AG09319 (cell line): ENCODE measurements at regions not wholly inside any gene's neighbourhood (a gene's known extent, or its start where the extent isn't known, plus 50 kb on each side); places are given as distances from the start of the nearest gene placed in this dataset.

Source experiments
- DNase-seq: peaks from one replicate; pipeline ENCODE4 v3.0.0-alpha.2; 2010; ENCODE audit warnings: low read depth; ENCODE audit errors: extremely low read depth
- TF ChIP-seq, protein P1 (sequence below): IDR thresholded peaks from 2 replicates; pipeline ENCODE4 v1.5.1; 2011; ENCODE audit warnings: low read depth, mild to moderate bottlenecking, inconsistent platforms, low read length, moderate library complexity

- no peak for DNase-seq
- TF ChIP-seq, protein P1, sequence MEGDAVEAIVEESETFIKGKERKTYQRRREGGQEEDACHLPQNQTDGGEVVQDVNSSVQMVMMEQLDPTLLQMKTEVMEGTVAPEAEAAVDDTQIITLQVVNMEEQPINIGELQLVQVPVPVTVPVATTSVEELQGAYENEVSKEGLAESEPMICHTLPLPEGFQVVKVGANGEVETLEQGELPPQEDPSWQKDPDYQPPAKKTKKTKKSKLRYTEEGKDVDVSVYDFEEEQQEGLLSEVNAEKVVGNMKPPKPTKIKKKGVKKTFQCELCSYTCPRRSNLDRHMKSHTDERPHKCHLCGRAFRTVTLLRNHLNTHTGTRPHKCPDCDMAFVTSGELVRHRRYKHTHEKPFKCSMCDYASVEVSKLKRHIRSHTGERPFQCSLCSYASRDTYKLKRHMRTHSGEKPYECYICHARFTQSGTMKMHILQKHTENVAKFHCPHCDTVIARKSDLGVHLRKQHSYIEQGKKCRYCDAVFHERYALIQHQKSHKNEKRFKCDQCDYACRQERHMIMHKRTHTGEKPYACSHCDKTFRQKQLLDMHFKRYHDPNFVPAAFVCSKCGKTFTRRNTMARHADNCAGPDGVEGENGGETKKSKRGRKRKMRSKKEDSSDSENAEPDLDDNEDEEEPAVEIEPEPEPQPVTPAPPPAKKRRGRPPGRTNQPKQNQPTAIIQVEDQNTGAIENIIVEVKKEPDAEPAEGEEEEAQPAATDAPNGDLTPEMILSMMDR: no peak
These were observed 107.8 kb upstream of the CITED2 start for GRCh38 chr6:139482287-139482686.

- TF ChIP-seq, protein P1: no peak
- DNase-seq: no peak
These were observed 106.1 kb upstream of the CITED2 start for GRCh38 chr6:139480356-139481165.

DNA sequence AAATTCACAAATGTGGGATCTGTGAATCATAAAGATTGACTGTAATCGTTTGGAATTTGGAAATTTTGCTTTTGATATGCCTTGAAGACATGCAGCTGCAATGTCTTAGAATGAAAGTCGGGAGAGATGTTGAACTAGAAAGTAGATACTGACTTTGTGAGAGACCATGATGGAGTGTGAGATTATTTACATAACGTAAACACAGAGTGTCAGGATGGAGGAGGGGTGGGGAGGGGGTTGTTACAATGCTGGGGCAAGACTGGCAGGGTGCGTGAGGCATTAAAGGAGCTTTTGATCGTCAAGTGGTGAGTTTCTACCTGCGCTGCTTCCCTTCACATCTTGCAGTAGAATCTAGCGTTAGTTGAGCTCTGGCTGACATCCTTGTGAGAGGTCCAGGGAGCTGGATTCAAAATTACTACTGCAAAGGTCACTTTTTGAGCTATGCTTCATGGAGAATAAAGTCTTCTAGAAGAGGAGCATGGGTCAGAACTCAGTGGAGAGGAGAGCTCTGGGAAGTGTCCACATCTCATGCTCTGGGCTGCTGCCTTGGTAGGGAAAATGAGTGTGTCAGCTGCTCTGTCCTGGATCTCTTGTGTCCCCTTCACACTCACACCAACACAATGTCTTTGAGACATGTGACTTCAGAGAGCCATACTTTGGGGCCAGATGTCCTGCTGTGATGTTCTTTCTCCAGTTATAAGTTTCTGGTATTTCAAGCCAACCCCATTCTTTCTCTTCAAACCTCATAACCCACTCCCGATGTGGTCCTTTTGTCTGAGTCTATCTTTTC lies 105.2 kb upstream of the CITED2 start:
- DNase-seq: no peak
- TF ChIP-seq, protein P1: no peak

GRCh38 chr6:139475646-139476045 lies 101.2 kb upstream of the CITED2 start:
- no peak for DNase-seq
- TF ChIP-seq, protein P1: no peak

DNA sequence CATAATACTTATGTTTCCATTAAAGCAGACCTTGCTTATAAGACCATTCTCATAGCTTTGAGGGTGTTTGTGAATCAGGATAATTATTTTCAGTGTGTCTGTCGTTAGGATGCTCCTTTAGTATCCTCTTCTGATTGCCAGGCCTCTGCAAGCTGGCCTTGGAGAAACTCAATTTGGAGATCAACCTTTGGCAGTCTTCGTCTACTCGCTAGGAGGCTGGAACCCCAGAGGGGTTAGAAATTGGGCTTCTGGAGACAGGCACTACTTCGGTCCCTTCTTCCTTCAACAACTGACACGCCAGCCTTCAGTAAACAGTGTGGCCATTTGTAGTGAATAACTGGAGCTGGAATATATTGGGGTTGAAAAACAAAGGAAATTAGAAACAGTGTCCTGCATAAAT lies 100.8 kb upstream of the CITED2 start:
- no peak for DNase-seq
- TF ChIP-seq, protein P1: no peak

DNA sequence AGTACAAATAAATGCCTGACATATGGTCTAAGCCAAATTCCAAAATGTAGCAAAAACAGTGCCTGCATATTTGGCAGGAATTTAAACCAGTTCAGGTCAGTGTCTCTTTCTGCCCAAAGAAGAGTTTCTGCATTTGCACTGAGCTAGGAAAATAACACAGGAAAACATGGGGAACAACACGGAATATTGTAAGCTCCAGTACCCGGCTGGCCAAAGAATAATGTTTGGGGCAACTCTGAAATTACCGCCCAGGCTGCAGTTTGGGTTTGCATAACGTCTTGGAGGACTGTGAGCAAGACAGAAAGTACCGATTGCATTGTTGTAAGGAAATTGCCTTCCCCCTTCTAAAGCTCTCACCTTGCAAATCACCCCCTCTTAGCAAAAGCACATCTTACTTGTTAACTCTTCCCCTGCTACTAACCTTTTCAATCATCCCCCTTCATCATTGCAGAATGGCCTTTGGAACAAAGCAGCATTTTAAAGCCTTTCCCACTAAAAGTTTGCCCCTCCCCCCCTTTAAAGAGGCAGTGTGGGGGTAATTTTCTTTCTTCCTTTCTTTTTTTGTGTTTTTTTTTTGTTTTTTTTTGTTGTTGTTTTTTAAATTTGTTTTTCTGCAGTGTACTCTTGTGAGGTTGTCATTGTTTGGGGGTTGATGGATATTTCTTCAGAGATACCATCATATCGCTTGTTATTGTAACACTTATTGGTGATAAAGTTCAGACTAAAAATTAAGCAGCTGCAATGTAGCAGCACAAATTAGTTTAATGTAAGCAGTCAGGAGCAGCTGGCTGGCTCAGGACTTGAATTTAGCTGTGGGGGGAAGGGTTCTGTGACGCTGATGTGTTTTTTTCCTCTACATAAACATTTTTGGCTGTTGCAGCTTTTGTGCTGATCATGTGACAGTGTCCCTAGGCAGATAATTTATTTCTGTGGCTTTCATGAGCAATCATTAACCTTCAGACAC lies 100.0 kb upstream of the CITED2 start:
- DNase-seq: no peak
- TF ChIP-seq, protein P1: no peak
